T-cell (primary cell): ENCODE measurements at regions not wholly inside any gene's neighbourhood (a gene's known extent, or its start where the extent isn't known, plus 50 kb on each side); places are given as distances from the start of the nearest gene placed in this dataset.

ENCODE experiments used
- ATAC-seq, 4 experiments: fragments of 200-7000 bp in 3 of 4; fragments of 150-1000 bp in 1 of 4; cut with Tn5 transposase; replicated peaks in 1 of 4; 1 replicate in 3 of 4; 2 replicates in 1 of 4; pipeline ENCODE4 v1.10.0; 2021; ENCODE audit warnings: moderate library complexity in 3 of 4, mild to moderate bottlenecking in 2 of 4, moderate number of reproducible peaks in 1 of 4
- CTCF ChIA-PET, 2 donors: fragments of 300-600 bp; sonication (Branson Sonifier 250); formaldehyde crosslinking; loops; one replicate each; lab custom pipeline; 2022; ENCODE audit warnings: antibody characterized with exemption in 2 of 2; lab: Charles Lee
- POLR2A ChIA-PET, 2 donors: fragments of 300-600 bp; sonication (Branson Sonifier 250); formaldehyde crosslinking; loops; one replicate each; lab custom pipeline; 2022; ENCODE audit warnings: antibody characterized with exemption in 2 of 2; lab: Charles Lee
- DNase-seq, 35 experiments: peaks; one replicate each; pipeline versions ENCODE4 v3.0.0 to v3.0.0-alpha.2; 2013 to 2023
- H3K27ac ChIP-seq: one replicate; pipeline ENCODE4 v1.5.1; 2013; ENCODE audit warnings: low read length
- H3K27me3 ChIP-seq, 2 experiments: replicated peaks in 1 of 2; 1 replicate in 1 of 2; 2 replicates in 1 of 2; pipeline versions ENCODE4 v1.6.1 to v1.7.0; 2013; ENCODE audit warnings: low read length in 1 of 2, mixed read lengths in 1 of 2; ENCODE audit not compliant: control insufficient read depth in 2 of 2, insufficient read depth in 2 of 2; ENCODE audit errors: extremely low read depth in 1 of 2
- H3K36me3 ChIP-seq, 2 donors: 1 replicate in 1 of 2; 2 replicates in 1 of 2; pipeline versions ENCODE4 v1.6.1 to v1.7.0; 2013; ENCODE audit warnings: low read length in 1 of 2; ENCODE audit not compliant: control insufficient read depth in 2 of 2, insufficient read depth in 1 of 2; ENCODE audit errors: extremely low read depth in 1 of 2
- H3K4me1 ChIP-seq, 2 experiments: 1 replicate in 1 of 2; 2 replicates in 1 of 2; pipeline versions ENCODE4 v1.6.1 to v1.7.0; 2013; ENCODE audit warnings: low read length in 2 of 2, mixed read lengths in 1 of 2; ENCODE audit not compliant: insufficient read depth in 2 of 2, control insufficient read depth in 1 of 2; ENCODE audit errors: extremely low read depth in 1 of 2
- H3K4me3 ChIP-seq, 2 donors: 1 replicate in 1 of 2; 2 replicates in 1 of 2; pipeline versions ENCODE4 v1.5.1 to v1.7.0; 2013; ENCODE audit warnings: mild to moderate bottlenecking in 2 of 2, low read length in 1 of 2, moderate library complexity in 1 of 2; ENCODE audit not compliant: control insufficient read depth in 1 of 2; ENCODE audit errors: extremely low read depth in 1 of 2
- H3K9me3 ChIP-seq: 2 replicates; pipeline ENCODE4 v1.7.0; 2013
- H3K27ac Mint-ChIP-seq, 2 donors: one replicate each; pipeline ENCODE4 v1.8.0; 2020 to 2021; ENCODE audit warnings: mild to moderate bottlenecking in 2 of 2, mixed read lengths in 2 of 2
- H3K27me3 Mint-ChIP-seq, 2 donors: one replicate each; pipeline ENCODE4 v1.8.0; 2021 to 2022; ENCODE audit warnings: mixed read lengths in 2 of 2
- H3K36me3 Mint-ChIP-seq: one replicate; pipeline ENCODE4 v1.8.0; 2021; ENCODE audit warnings: mixed read lengths
- H3K4me1 Mint-ChIP-seq, 3 donors: one replicate each; pipeline ENCODE4 v1.8.0; 2020 to 2022; ENCODE audit warnings: mixed read lengths in 3 of 3, mild to moderate bottlenecking in 1 of 3
- H3K4me3 Mint-ChIP-seq, 3 donors: one replicate each; pipeline ENCODE4 v1.8.0; 2020 to 2022; ENCODE audit warnings: mild to moderate bottlenecking in 3 of 3, mixed read lengths in 3 of 3, moderate library complexity in 3 of 3
- H3K9me3 Mint-ChIP-seq, 3 donors: one replicate each; pipeline ENCODE4 v1.8.0; 2020 to 2022; ENCODE audit warnings: mixed read lengths in 3 of 3
- WGBS: methylation state at CpG from one replicate; pipeline ENCODE4 v1.1.5; 2013; ENCODE audit warnings: missing lambda C conversion rate; ENCODE audit not compliant: insufficient coverage; 5-methylcytosine and 5-hydroxymethylcytosine counted together

DNA sequence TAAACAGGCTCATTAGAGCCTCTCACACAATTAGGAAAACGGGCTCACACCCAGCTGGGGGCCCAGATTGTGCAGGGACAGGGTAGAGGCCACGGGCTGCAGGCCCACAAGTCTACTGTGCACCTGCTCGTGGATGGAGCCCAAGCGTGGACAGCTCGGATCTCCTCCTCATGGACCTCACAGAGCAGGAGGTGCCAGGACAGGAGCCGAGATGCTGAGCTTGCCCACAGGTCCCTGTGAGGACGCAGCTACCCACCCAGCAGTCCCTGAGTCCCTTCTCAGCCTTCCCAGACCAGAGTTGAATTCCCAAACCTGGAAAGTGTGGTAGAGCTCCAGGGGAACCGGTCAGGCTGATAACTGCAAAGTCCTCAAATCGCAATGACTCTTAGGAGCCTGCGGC is 70.6 kb upstream of the OLFM1 start:
- H3K27ac ChIP-seq, result no peak overlapping the region
- no peak overlapping the region for H3K4me3 ChIP-seq
- no peak for ATAC-seq
- Mint-ChIP-seq H3K4me3 (no peak overlapping the region), H3K9me3 (no peaks in the 10 kb centered on the region), H3K4me1 (no peaks in the 10 kb centered on the region), H3K27me3 (peaks cover 7 to 8% of the 10 kb centered on the region in 2 donors), H3K27ac (no peak overlapping the region), H3K36me3 (no peaks in the 10 kb centered on the region)
- ChIA-PET CTCF (no interaction called here), POLR2A (no interaction called here)
- peaks cover 0 to 20% of the 10 kb centered on the region in 2 experiments for H3K27me3 ChIP-seq
- no peaks in the 10 kb centered on the region for H3K4me1 ChIP-seq
- no peaks in the 10 kb centered on the region for H3K9me3 ChIP-seq
- no peaks in the 10 kb centered on the region for H3K36me3 ChIP-seq
- 68% methylated on average over 10 of the region's 10 CpGs for WGBS
- no peak for DNase-seq

DNA sequence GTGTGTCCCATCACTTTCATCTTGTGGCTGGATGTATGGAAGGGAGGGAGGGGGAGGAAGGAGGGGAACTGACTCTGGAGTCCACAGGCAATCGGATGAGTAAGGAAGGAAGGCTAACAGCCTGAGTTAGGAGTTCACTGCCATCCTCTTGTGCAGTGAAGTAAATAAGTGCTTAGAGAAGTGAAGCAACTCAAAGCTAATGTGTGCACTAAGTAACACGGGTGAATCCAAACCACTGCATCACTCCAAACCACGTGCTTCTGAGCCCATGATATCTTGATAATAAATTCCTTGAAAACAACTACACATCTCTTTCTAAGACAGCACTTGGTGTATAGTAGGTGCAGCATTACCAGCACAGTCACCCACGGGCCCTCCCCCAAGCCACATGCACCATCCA is 69.6 kb upstream of the OLFM1 start:
- POLR2A ChIA-PET, result no interaction called here
- H3K9me3 ChIP-seq, result no peaks in the 10 kb centered on the region
- H3K27me3 ChIP-seq, result peaks cover 0 to 25% of the 10 kb centered on the region in 2 experiments
- no peak overlapping the region for H3K4me3 ChIP-seq
- no peaks in the 10 kb centered on the region for H3K36me3 Mint-ChIP-seq
- no CpG with 5 or more reads among the region's 4 CpGs for WGBS
- no peaks in the 10 kb centered on the region for H3K4me1 Mint-ChIP-seq
- H3K27me3 Mint-ChIP-seq, result peaks cover 8 to 12% of the 10 kb centered on the region in 2 donors
- no peaks in the 10 kb centered on the region for H3K36me3 ChIP-seq
- no peaks in the 10 kb centered on the region for H3K9me3 Mint-ChIP-seq
- no peak overlapping the region for H3K4me3 Mint-ChIP-seq
- H3K4me1 ChIP-seq, result no peaks in the 10 kb centered on the region
- ATAC-seq (no peak), DNase-seq (no peak)
- no peak overlapping the region for H3K27ac ChIP-seq
- CTCF ChIA-PET, result no interaction called here
- H3K27ac Mint-ChIP-seq, result no peak overlapping the region

DNA sequence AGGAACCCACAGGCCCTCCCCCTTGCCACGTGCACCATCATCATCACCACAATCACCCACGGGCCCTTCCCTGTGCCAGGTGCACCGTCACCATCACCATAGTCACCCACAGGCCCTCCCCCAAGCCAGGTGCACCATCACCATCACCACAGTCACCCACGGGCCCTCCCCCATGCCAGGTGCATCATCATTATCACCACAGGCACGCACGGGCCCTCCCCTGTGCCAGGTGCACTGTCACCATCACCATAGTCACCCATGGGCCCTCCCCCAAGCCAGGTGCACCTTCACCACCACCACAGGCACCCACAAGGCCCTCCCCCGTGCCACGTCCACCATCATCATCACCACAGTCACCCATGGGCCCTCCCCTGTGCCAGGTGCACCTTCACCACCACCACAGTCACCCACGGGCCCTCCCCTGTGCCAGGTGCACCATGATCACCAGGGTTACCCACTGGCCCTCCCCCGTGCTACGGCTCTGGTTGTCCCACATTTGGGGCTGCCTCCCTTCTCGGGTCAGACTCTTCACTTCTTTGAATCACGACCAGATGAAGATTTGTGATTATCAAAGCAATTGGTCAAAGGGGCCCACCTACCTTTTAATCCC is 69.1 kb upstream of the OLFM1 start:
- Mint-ChIP-seq H3K4me1 (no peaks in the 10 kb centered on the region), H3K27ac (no peak overlapping the region), H3K36me3 (no peaks in the 10 kb centered on the region), H3K9me3 (no peaks in the 10 kb centered on the region), H3K4me3 (no peak overlapping the region), H3K27me3 (peaks cover 8 to 13% of the 10 kb centered on the region in 2 donors)
- WGBS, result 50% methylated on average over 13 of the region's 13 CpGs
- Histone ChIP-seq H3K4me1 (no peaks in the 10 kb centered on the region), H3K27ac (no peak overlapping the region), H3K27me3 (peaks cover 0 to 29% of the 10 kb centered on the region in 2 experiments), H3K9me3 (no peaks in the 10 kb centered on the region), H3K4me3 (no peak overlapping the region), H3K36me3 (no peaks in the 10 kb centered on the region)
- CTCF ChIA-PET, result no interaction called here
- no peak for ATAC-seq
- no peak for DNase-seq
- POLR2A ChIA-PET, result no interaction called here

DNA sequence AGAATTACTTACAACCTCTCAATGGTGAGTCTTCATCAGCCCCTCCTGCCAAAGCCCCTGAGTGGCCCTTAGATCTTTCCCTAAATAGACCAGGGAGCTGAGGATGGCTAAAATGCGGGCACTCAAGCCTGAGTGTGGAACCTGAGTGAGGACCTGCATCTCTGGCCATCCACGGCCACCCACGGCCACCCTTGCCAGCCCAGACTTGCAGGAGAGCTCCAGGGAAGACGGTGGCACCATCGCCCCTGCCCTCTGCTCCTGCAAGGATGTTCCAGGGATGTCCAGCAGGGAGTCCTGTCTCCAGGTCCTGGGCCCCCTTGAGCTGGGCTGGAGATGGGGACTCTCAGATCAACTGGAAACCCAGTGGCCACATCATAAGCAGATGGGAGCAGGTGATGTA is 68.2 kb upstream of the OLFM1 start:
- Mint-ChIP-seq H3K4me3 (no peak overlapping the region), H3K27me3 (peaks cover 7 to 10% of the 10 kb centered on the region in 2 donors), H3K27ac (no peak overlapping the region), H3K9me3 (no peaks in the 10 kb centered on the region), H3K4me1 (no peaks in the 10 kb centered on the region), H3K36me3 (no peaks in the 10 kb centered on the region)
- WGBS, result 58% methylated on average over 5 of the region's 5 CpGs
- POLR2A ChIA-PET, result no interaction called here
- Histone ChIP-seq H3K27ac (no peak overlapping the region), H3K4me3 (no peak overlapping the region), H3K27me3 (peaks cover 0 to 32% of the 10 kb centered on the region in 2 experiments), H3K9me3 (no peaks in the 10 kb centered on the region), H3K4me1 (no peaks in the 10 kb centered on the region), H3K36me3 (no peaks in the 10 kb centered on the region)
- DNase-seq (no peak), ATAC-seq (no peak)
- CTCF ChIA-PET, result no interaction called here

DNA sequence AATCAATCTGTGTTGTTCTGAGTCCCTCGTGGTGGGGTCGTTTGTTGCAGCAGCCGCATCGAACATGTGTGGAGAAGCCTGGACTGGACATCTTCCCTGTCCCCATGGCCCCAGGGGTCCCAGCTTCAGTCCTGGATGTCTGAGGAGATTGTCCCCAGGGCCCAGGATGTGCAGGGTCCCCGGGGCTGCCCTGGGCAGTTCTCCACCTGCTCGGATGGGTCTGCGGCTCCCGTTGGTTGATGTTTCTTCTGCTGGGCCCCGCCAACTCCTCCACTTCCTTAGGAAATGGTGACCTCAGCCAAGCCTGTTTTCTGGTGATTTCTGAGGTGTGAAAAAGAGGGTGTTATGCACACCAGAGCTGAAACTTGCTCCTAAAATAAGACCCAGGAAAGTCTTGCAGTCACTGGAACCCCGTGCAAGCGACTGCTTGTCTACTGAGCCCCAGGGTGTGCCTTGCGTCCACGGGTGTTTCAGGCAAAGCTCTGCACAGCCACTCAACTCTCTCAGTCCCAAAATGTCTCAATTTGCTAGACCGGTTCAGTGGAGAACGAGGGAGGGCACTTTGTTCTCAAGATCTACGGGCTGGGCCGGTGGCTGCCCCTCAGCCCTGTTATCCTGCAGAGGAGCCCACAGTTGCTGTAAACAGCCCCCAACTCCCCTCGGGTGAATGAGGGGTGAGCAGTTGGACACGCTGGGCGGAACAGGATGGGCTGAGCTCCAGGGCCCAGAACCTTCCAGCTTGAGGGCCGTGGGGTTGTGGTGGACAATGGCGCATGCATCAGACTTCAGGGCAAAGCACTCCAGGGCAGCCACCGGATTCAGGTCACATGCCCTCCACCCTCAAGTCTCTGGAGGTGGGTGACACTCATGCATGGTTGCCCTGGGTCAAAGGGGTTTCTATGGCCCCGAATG is 66.7 kb upstream of the OLFM1 start:
- Histone ChIP-seq H3K36me3 (no peaks in the 10 kb centered on the region), H3K27ac (no peak overlapping the region), H3K27me3 (peaks cover 0 to 27% of the 10 kb centered on the region in 2 experiments), H3K4me1 (no peaks in the 10 kb centered on the region), H3K9me3 (no peaks in the 10 kb centered on the region), H3K4me3 (no peak overlapping the region)
- DNase-seq, result no peak
- Mint-ChIP-seq H3K27ac (no peak overlapping the region), H3K4me1 (no peaks in the 10 kb centered on the region), H3K27me3 (peaks cover 9 to 12% of the 10 kb centered on the region in 2 donors), H3K36me3 (no peaks in the 10 kb centered on the region), H3K4me3 (no peak overlapping the region), H3K9me3 (no peaks in the 10 kb centered on the region)
- ChIA-PET POLR2A (no interaction called here), CTCF (no interaction called here)
- WGBS, result 74% methylated on average over 15 of the region's 24 CpGs
- ATAC-seq, result no peak

DNA sequence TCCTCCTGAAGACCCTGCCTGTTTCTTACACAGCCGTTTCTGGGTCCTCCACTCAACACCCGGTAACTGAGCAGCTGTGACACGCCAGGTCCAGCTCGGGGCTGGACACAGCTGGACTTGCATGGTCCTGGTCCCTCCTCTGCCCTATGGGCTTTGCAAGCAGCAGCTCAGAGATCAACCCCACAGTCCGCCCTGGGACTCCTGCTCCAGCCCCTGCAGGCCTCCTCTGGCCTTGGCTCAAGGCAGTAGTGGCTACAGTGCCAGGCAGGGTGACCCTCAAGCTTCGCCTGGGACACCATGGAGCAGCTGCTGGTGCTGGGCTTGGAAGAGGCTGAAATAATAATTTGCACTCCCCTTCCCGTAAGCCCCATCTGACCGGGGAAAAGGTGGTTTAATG is 66.1 kb upstream of the OLFM1 start:
- Histone ChIP-seq H3K36me3 (no peaks in the 10 kb centered on the region), H3K27me3 (peaks cover 0 to 27% of the 10 kb centered on the region in 2 experiments), H3K4me3 (no peak overlapping the region), H3K4me1 (no peaks in the 10 kb centered on the region), H3K27ac (no peak overlapping the region), H3K9me3 (no peaks in the 10 kb centered on the region)
- H3K4me1 Mint-ChIP-seq, result no peaks in the 10 kb centered on the region
- no peak overlapping the region for H3K27ac Mint-ChIP-seq
- no peaks in the 10 kb centered on the region for H3K9me3 Mint-ChIP-seq
- POLR2A ChIA-PET, result no interaction called here
- WGBS, result 56% methylated on average over 5 of the region's 8 CpGs
- DNase-seq (no peak), ATAC-seq (no peak)
- H3K27me3 Mint-ChIP-seq, result peaks cover 9 to 12% of the 10 kb centered on the region in 2 donors
- no peaks in the 10 kb centered on the region for H3K36me3 Mint-ChIP-seq
- CTCF ChIA-PET, result no interaction called here
- no peak overlapping the region for H3K4me3 Mint-ChIP-seq
